Inflammatory macrophage (primary cell): ENCODE measurements at regions not wholly inside any gene's neighbourhood (a gene's known extent, or its start where the extent isn't known, plus 50 kb on each side); places are given as distances from the start of the nearest gene placed in this dataset.

Experiments used
- DNase-seq, 2 donors: peaks; one replicate each; pipeline ENCODE4 v3.0.0-alpha.2; 2020 to 2022

- no peak for DNase-seq
These were observed 98.7 kb upstream of the IQSEC1 start for GRCh38 chr3:13171704-13172643.

DNA sequence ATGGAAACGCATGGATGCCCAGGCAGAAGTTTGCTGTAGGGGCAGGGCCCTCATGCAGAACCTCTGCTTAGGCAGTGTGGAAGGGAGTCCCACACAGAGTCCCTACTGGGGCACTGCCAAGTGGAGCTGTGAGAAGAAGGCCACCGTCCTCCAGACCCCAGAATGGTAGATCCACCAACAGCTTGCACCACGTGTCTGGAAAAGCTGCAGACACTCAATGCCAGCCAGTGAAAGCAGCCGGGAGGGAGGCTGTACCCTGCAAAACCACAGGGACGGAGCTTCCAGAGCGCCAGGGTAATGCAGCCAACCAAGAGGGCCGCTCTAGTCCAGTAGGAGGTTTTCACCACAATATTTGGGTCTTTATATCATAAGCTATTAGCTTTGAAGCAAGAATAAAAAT is 97.1 kb upstream of the IQSEC1 start:
- no peak for DNase-seq

- DNase-seq: no peak
These were observed 95.2 kb upstream of the IQSEC1 start for GRCh38 chr3:13168391-13168790.

DNA sequence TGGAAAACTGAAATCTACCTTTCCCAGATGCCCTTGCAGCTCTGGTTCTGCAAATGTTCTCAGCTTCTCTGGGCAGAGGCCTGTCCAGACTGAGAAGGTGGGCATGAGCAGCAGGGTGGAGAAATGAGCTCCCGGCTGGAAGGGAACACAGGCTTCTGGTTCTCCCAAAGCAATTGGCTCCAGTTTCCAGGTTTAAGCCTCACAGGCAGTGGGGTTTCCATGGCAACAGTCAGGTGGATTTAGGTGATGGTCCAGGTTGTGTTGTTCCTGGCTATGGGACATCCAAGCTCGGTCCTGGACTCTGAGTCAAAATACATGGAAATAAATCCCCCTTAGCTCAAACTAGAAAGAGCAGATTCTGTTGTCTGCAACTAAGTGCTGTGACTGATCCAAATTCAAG is 94.6 kb upstream of the IQSEC1 start:
- no peak for DNase-seq

DNA sequence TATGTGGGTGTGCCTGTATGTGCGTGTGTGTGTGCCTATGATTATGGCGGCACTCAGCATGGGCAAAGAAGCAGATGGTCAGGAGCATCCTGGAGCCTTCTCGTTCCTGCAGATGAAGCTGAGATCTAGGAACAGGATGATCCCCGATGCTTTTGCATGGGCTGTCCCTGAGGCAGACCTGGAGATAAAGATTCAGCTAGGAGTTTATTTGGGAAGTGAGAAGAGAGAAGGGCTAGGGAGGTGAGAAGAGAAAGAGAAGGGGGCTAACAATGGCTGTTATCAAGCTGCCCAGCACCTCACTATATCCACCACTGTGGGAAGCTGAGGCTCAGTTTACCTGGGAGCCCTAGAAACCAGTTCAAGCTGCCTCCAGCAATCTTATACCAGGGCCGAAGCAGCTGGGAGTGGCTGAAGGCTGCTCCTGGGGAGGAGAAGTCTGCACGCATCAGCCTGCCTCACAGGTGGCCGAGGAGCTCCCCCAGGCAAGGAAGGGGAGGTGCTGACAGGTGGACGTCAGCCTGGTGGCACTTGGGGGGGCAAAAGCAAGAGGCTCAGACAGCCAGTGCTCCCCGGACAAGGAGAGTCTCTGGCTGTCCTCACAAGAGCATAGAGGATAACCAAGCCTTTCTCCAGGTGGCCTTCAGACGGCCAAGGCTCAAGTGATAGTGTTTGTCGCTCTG is 94.0 kb upstream of the IQSEC1 start:
- no peak for DNase-seq

- DNase-seq: no peak
These were observed 93.2 kb upstream of the IQSEC1 start for GRCh38 chr3:13166243-13167063.

- no peak for DNase-seq
These were observed 92.3 kb upstream of the IQSEC1 start for GRCh38 chr3:13165576-13165975.

DNA sequence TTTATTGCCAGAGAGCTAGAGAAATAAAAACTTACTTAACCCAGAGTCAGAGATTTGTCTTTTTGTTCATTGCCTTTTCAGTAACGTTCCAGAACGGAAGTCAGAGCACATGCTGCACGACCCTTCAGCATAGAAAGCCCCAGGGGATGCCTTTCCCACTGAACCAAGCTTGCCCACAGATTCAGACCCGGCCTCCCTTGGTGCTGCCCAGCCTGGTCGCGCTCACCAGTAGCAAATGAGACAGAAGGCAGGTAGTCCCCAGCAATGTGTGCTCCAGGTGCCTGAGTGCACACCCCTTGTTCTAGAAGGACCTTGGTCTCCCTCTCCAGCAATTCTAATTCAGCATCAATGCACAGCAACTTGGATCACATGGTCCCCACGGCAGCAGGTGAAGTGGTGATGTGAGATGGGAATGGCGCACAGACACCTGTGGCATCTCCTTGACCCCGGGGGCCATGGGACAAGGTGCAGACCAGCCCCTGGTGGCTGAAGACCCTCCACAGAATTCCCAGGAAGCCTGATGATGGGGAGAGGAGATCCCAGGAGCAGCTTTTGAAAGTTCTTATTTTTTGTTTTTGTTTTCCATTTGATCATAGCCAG is 91.8 kb upstream of the IQSEC1 start:
- no peak for DNase-seq

DNA sequence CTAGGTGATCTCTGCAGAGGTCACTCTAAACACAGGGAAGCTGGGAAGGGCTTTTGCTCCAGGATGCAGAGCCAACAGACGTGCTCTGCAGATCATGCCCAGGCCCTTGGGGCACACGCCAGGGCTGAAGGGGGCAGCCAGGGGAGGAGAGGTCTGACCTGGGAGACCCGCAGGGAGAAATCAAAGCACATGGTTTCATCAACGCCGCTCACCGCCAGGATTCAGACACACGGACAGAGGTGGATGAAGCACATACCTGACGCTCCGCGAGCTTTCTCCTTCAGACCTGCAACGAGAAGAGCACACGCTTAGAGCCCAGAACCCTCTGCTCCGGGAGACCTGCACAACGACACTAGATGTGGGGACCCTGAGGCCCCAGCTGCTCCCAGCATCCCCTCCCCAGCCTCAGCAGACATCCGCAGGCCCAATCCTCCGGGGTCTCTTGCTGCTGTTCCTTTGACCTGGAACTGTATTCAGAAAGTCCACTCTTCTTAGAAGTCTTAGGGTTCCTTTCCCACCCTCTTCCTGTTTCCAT is 90.7 kb upstream of the IQSEC1 start:
- no peak for DNase-seq

DNA sequence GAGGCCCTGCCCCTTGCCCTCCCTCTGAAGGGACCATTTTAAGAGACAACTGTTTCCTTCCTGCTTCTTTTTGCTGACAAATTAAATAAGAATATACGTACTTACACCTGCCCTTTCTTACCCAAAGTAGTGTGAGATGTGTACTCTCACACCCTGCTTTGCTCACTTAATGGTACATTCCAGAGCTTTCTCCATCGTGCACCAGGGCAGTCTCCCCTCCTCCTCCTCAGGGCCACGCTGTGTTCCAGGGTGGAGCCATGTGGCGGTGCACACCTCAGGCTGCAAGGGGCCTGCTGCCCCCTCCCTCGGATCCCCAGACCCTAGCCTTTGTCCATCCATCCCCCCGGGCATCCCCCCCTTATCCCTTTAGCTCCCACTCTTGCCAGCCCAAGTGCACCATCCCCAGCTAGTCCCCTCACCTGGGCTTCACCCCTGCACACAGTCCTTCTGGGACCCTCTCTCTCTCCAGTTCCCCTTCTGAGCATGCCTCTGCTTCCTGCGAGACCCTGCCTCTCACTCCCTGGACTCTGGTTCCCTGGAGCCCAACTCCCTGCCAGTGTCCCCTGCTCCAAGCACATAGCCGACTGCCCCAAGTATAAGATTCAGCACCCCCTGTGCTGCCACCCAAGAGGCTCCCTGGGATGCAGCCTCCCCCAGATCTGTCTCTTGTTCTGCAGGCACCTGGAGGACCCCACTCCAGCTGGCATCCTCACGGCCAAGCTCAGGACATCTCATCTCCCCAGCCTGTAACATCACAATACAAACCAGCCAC is 89.5 kb upstream of the IQSEC1 start:
- no peak for DNase-seq

GRCh38 chr3:13161771-13162535 is 88.7 kb upstream of the IQSEC1 start:
- no peak for DNase-seq

- no peak for DNase-seq
These were observed 88.0 kb upstream of the IQSEC1 start for GRCh38 chr3:13161021-13161759.

GRCh38 chr3:13160619-13161018 is 87.4 kb upstream of the IQSEC1 start:
- no peak for DNase-seq

DNA sequence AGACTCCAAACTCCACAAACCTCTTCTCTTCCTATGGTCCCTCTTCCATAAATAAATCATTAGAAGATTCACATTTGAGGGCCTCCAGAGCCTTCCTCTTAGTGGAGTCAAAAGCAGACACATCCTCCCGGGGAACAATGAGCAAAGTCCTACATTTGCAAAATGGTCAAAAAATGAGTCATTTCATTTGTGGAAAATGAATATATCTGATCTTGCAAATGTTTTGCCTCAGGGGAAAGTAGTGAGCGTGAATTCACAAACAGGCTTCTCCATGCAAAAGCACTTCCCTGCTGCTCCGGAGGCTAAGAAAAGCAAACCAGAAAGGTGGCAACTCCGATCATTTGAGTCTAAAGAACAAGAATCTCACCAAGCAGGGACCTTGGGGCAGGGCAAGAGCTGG is 86.7 kb upstream of the IQSEC1 start:
- DNase-seq: no peak

GRCh38 chr3:13158871-13159270 is 85.6 kb upstream of the IQSEC1 start:
- DNase-seq: no peak

- no peak for DNase-seq
These were observed 85.2 kb upstream of the IQSEC1 start for GRCh38 chr3:13158408-13158807.

GRCh38 chr3:13157986-13158385 is 84.8 kb upstream of the IQSEC1 start:
- DNase-seq: no peak

DNA sequence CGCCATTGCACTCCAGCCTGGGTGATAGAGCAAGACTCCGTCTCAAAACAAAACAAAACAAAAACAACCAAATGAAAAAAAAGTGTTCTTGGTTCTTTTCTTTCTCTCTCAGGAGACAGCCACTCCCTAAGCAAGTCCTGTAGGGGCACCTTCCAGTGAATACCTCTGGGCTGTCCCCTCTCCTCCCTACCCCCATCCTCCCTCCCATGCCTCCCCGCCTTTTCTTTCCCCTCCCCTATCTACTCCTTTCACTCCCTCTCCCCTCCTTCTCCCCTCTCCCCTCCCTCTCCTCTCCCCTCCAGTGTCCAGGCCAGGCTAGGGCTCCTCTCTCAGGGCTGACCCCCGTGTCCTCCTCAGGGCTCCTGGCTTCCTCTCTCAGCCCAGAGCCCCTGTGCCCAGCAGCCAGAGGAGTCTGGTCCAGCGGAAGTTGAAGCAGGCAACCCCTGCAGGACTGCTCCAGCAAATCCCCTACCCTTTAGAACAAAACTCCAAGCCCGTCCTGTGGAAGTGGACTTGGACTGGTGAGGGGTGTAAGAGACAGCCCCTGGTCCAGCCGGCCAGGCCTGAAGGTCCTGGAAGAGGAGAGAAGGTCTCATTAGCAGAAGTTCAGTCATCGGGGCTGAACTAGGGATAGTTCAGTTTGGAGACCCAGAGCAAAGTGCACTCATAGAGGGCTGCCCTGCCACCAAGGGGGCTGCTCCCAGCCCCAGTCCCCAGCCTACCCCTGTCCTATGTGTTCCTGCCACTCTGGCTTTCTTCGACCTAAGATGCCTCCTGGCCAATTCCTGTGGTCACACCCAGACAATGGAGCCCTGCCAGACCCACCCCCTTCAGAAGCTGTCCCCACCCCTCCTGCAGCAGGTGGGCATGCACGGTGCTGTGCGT is 79.8 kb upstream of the IQSEC1 start:
- no peak for DNase-seq

GRCh38 chr3:13150624-13151023 is 77.4 kb upstream of the IQSEC1 start:
- no peak for DNase-seq
